ENCODE measurements at regions not wholly inside any gene's neighbourhood (a gene's known extent, or its start where the extent isn't known, plus 50 kb on each side); places are given as distances from the start of the nearest gene placed in this dataset.

DNA sequence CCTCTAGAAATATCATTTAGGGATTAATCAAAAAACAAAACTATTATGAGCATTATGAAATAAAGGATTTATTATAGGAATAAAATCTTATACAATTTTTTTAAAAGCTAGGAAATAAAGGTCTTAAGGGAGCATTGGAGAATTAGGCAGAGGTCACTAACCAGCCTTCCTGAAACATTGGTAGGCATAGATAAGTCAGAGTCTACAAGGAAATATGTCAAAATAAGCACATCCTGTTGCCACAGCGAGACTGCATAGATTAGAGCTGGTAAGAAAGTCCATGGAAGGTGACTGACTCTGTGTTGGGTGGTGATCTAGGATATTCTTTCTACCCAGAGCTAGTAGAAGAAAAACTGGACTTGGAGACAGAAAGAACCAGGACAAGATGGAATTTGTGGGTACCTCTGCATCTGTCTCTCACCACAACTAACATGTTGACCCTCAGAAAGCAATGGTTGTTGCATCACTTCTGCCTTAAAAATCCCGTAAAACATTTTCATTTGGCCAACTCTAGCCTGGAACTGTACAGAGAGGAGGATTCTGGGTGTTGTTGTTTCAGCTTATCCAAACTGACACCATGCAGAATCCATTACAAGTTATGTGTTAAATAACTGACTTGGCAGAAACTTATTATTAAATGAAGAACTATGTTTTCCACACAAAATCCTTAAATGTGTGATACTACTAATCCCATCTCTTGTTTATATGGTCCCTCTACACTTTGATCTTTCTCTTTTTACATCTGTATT lies 77.1 kb downstream of the FBXO5 start:
- no peak for DNase-seq (ENCODE audit: low read depth in 1 of 2, low spot score in 1 of 2)

DNA sequence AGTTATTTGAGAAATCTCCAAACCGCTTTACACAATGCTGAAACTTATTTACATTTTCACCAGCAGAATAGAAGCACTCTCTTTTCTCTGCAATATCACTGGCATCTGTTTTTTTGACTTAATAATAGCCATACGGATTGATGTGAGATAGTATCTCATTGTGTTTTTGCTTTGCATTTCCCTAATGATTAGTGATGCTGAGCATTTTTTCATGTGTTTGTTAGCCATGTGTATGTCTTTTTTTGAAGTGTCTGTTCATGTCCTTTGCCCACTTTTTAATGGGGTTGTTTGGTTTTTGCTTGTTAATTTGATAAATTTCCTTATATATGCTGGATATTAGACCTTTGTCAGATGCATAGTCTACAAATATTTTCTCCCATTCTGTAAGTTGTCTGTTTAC lies 73.6 kb downstream of the FBXO5 start:
- DNase-seq (ENCODE audit: low read depth in 1 of 2, low spot score in 1 of 2): no peak

DNA sequence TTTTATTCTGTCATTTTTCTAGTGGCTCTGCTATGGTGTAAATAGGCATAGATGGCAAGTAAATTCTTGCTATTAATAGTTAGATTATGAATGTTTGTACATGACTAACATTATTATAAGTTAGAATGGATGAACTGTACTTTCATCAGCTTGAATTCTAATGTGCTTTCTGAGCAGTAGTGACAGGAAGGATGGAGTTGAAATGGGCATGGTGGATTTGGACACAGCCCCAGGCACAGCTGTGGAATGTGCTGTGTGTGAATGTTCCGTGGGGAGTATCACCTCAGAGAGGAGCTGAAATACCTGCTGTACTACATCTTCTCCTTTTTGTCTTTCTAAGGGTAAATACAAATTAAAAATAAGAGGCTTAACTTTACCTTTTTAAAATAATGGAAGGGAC lies 66.8 kb downstream of the FBXO5 start:
- no peak for DNase-seq (ENCODE audit: low read depth in 1 of 2, low spot score in 1 of 2)

DNA sequence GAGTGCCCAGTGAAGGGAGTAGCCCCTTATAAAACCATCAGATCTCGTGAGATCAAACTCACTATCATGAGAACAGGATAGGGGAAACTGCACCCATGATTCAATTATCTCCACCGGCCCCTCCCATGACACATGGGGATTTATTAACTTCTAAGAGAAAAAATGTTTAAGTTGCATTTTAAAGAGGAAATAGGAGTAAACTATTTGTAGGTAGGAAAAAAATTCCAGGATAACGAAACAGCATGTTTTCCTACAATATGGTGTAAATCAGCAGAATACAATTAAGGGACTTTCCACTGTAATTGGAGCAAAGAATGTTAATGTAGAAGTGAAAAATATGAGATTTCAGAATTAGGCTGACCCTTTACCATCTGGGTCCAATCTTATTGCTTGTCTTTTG lies 63.9 kb downstream of the FBXO5 start:
- no peak for DNase-seq (ENCODE audit: low read depth in 1 of 2, low spot score in 1 of 2)

DNA sequence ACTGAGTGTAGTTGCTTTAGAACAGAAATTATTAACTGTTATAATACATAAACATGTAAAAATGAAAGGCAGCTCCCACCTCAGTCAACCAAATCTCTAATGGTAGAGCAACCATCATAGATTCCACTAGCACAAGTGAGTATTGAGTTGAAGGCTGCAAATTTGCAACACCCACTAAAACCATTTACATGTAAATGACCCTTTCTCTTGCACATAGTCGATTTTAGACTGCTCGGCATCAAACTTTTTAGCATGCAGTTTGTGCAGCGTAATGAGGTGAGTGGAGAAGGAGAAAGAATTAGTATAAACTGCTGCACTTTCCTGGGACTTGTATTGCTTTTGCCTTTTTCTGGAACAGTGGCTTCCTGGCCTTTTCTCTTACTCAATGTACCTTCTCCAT lies 62.8 kb downstream of the FBXO5 start:
- DNase-seq (ENCODE audit: low read depth in 1 of 2, low spot score in 1 of 2): no peak

Measured in activated CD4-positive, alpha-beta T cell treated with anti-CD3 and anti-CD28 coated beads, Interleukin-2, amount 50 U/mL, for 24 hours (primary cell).